Cardiac muscle cell (in vitro differentiated cells and primary cell): ENCODE measurements at regions not wholly inside any gene's neighbourhood (a gene's known extent, or its start where the extent isn't known, plus 50 kb on each side); places are given as distances from the start of the nearest gene placed in this dataset.

Source experiments
- DNase-seq, 2 donors: peaks; one replicate each; pipeline versions ENCODE4 v3.0.0 to v3.0.0-alpha.2; 2010 to 2017; ENCODE audit warnings: low read depth in 1 of 2, low spot score in 1 of 2
- H3K27ac ChIP-seq: fragments of 200-600 bp; sonication (generic); 2 replicates; pipeline ENCODE4 v1.5.1; 2016
- H3K27me3 ChIP-seq: fragments of 200-600 bp; sonication (generic); 2 replicates; pipeline ENCODE4 v1.6.0; 2016; ENCODE audit warnings: control low read depth
- H3K36me3 ChIP-seq: fragments of 200-600 bp; sonication (generic); 2 replicates; pipeline ENCODE4 v1.5.1; 2016; ENCODE audit warnings: control low read depth
- H3K4me1 ChIP-seq: fragments of 200-600 bp; sonication (generic); 2 replicates; pipeline ENCODE4 v1.8.1; 2017; ENCODE audit warnings: low read depth, mild to moderate bottlenecking, mixed run types
- H3K4me3 ChIP-seq: fragments of 200-600 bp; sonication (generic); 2 replicates; pipeline ENCODE4 v1.5.1; 2016; ENCODE audit warnings: mild to moderate bottlenecking
- H3K9me3 ChIP-seq: fragments of 200-600 bp; sonication (generic); 2 replicates; pipeline ENCODE4 v1.5.1; 2017; ENCODE audit warnings: low read depth, mild to moderate bottlenecking, control low read depth
- TF ChIP-seq, protein P1 (sequence below): IDR thresholded peaks from 2 replicates; pipeline ENCODE4 v1.5.1; 2012; ENCODE audit warnings: low read depth, mild to moderate bottlenecking, low read length

- Histone ChIP-seq H3K4me1 (peaks cover 16% of the 10 kb centered on the region), H3K4me3 (no peak overlapping the region), H3K9me3 (no peaks in the 10 kb centered on the region), H3K36me3 (no peaks in the 10 kb centered on the region), H3K27me3 (no peaks in the 10 kb centered on the region), H3K27ac (no peak overlapping the region)
- DNase-seq, result no peak
- TF ChIP-seq, protein P1, sequence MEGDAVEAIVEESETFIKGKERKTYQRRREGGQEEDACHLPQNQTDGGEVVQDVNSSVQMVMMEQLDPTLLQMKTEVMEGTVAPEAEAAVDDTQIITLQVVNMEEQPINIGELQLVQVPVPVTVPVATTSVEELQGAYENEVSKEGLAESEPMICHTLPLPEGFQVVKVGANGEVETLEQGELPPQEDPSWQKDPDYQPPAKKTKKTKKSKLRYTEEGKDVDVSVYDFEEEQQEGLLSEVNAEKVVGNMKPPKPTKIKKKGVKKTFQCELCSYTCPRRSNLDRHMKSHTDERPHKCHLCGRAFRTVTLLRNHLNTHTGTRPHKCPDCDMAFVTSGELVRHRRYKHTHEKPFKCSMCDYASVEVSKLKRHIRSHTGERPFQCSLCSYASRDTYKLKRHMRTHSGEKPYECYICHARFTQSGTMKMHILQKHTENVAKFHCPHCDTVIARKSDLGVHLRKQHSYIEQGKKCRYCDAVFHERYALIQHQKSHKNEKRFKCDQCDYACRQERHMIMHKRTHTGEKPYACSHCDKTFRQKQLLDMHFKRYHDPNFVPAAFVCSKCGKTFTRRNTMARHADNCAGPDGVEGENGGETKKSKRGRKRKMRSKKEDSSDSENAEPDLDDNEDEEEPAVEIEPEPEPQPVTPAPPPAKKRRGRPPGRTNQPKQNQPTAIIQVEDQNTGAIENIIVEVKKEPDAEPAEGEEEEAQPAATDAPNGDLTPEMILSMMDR, result no peak
Measured at GRCh38 chr6:124885171-124885570, 77.1 kb upstream of the RNF217 start.

GRCh38 chr6:124887872-124888580 is 74.2 kb upstream of the RNF217 start:
- no peaks in the 10 kb centered on the region for H3K9me3 ChIP-seq
- DNase-seq, result no peak
- peaks cover 16% of the 10 kb centered on the region for H3K4me1 ChIP-seq
- TF ChIP-seq, protein P1, result no peak
- H3K4me3 ChIP-seq, result no peak overlapping the region
- no peaks in the 10 kb centered on the region for H3K36me3 ChIP-seq
- H3K27ac ChIP-seq, result no peak overlapping the region
- no peaks in the 10 kb centered on the region for H3K27me3 ChIP-seq

- TF ChIP-seq, protein P1, result no peak
- no peak overlapping the region for H3K4me3 ChIP-seq
- H3K27ac ChIP-seq, result no peak overlapping the region
- H3K4me1 ChIP-seq, result peaks cover 16% of the 10 kb centered on the region
- no peaks in the 10 kb centered on the region for H3K9me3 ChIP-seq
- no peak for DNase-seq
- H3K36me3 ChIP-seq, result no peaks in the 10 kb centered on the region
- H3K27me3 ChIP-seq, result no peaks in the 10 kb centered on the region
Measured at GRCh38 chr6:124888581-124889371, 73.5 kb upstream of the RNF217 start.

- TF ChIP-seq, protein P1, result no peak
- Histone ChIP-seq H3K27ac (no peak overlapping the region), H3K36me3 (no peaks in the 10 kb centered on the region), H3K4me3 (no peak overlapping the region), H3K4me1 (no peaks in the 10 kb centered on the region), H3K27me3 (no peaks in the 10 kb centered on the region), H3K9me3 (no peaks in the 10 kb centered on the region)
- no peak for DNase-seq
Measured at GRCh38 chr6:124901084-124901483, 61.2 kb upstream of the RNF217 start.

GRCh38 chr6:124903797-124904196 is 58.4 kb upstream of the RNF217 start:
- H3K27me3 ChIP-seq, result no peaks in the 10 kb centered on the region
- DNase-seq, result no peak

More at GRCh38 chr6:124903797-124904196, 58.4 kb upstream of the RNF217 start:
- H3K4me1 ChIP-seq, result no peaks in the 10 kb centered on the region
- no peak overlapping the region for H3K4me3 ChIP-seq
- TF ChIP-seq, protein P1, result no peak
- no peaks in the 10 kb centered on the region for H3K36me3 ChIP-seq
- H3K27ac ChIP-seq, result no peak overlapping the region
- no peaks in the 10 kb centered on the region for H3K9me3 ChIP-seq
